CMK (cell line): ENCODE measurements at regions not wholly inside any gene's neighbourhood (a gene's known extent, or its start where the extent isn't known, plus 50 kb on each side); places are given as distances from the start of the nearest gene placed in this dataset.

Source experiments
- DNase-seq: peaks from one replicate; pipeline ENCODE4 v3.0.0-alpha.2; 2010; ENCODE audit warnings: low read depth

- no peak for DNase-seq
Measured at GRCh38 chr13:22653866-22654265, 526.9 kb upstream of the SGCG start.

DNA sequence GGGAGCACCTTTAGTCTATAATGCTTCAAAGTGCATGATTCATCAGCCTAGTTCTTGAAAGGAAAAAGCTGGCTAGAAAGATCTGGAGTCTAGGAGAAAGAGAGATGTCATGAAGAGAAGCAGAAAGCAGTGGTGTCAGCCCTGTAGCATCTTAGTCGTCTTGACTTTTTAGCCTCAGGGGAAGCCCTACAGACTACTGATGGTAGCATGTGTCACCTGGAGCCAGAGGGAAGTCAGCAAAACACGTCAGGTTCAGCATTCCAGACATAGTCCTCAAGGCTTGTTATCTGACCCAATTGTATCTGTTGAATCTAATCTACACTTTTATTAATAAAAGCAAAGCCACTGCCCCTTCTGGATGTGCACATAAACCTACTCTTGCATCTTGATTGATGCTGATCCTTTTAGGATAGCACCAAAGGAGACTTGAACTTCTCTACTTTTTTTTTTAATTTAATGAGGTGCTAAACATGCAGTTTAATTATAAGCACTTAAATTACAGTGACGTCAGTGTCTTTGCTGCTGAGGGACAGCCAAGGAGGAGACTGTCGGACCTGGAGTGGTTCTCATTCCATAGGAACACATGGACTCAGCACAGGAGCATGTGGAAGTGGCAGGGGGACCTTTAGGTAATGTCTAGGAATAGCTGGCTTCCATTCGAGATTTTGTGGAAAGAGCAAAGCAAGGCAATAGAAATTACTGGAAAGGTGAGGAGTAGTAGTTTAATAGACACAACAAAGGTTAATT, 525.5 kb upstream of the SGCG start:
- no peak for DNase-seq

GRCh38 chr13:22662771-22663170, 518.0 kb upstream of the SGCG start:
- no peak for DNase-seq

GRCh38 chr13:22665506-22665905, 515.3 kb upstream of the SGCG start:
- DNase-seq, result no peak

DNA sequence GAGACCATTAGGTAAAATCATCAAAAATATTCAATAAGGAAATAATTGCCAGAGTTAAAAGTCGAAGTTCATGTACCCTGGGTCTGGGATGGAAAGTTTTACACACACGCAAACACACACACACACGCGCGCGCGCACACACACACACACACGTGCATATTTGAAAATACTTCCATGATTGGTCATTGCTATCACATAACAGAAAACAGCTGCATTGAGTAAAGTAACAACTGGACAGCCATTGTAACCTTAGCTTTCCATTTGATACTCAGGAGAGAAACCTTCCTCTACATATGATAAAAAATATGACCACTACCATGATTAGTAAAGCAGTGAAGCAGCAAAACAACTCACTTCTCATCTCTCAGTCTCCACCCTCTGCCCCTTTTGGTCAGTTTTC, 490.0 kb upstream of the SGCG start:
- DNase-seq, result no peak

DNA sequence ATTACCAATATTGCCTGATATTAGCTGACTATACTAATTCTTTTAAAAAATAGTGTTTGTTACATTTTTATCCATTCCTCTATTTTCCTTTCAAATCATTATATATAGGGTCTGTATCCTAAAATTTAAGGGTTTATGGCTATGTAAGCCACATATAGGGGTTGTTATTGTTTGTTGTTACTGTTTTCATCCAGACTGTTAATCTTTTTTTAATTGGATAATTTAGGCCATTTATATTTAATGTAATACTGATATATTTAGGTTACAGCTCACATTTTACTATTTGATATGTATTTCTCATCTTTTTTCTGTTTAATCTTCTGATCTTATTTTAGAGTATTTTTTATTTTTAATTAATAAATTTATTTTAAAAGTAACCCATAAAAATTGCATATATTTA, 487.1 kb upstream of the SGCG start:
- no peak for DNase-seq

- DNase-seq, result no peak
Measured at GRCh38 chr13:22696433-22696832, 484.3 kb upstream of the SGCG start.

GRCh38 chr13:22698467-22698866, 482.3 kb upstream of the SGCG start:
- no peak for DNase-seq

- no peak for DNase-seq
Measured at GRCh38 chr13:22700246-22700887, 480.4 kb upstream of the SGCG start.

GRCh38 chr13:22703601-22704209, 477.1 kb upstream of the SGCG start:
- no peak for DNase-seq

DNA sequence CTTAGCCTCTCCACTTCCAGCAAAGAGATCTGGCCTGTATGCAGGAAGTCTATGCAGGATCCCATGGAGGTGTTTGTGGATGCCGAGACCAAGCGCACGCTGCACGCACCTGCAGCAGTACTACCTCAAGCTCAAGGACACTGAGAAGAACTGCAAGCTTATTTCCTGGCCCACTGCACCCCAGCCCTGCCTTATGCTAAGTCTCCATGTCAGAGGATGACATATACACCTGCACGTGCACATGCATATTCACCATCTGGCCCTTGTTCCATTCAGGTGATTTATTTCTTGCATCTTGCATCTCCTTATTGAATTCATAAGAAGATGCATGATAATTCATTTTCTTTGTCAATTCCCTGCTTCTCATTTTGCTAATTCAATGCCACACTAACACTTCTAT, 472.8 kb upstream of the SGCG start:
- DNase-seq, result no peak

GRCh38 chr13:22717036-22717435, 463.7 kb upstream of the SGCG start:
- DNase-seq, result no peak

DNA sequence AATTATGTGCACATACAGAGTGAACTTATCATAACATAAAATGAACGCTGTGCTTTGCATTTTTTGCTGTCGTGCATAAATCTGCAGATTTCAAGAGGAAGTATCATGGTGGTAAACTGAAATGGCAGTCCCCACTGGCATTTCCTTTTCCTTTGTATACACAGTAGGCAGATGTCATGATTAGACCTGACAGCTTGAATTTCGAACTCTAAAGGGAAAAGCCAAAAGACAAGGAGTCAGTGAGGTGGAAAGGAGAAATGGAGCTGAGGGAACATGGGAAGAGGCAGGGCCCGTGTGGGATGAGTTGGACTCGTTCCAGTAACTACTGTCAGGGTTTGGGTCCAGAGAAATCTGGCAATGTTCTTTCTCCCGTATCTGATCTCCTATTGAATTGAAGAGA, 454.1 kb upstream of the SGCG start:
- DNase-seq, result no peak

- DNase-seq, result no peak
Measured at GRCh38 chr13:22735011-22735995, 445.5 kb upstream of the SGCG start.

- no peak for DNase-seq
Measured at GRCh38 chr13:22736084-22736767, 444.6 kb upstream of the SGCG start.

DNA sequence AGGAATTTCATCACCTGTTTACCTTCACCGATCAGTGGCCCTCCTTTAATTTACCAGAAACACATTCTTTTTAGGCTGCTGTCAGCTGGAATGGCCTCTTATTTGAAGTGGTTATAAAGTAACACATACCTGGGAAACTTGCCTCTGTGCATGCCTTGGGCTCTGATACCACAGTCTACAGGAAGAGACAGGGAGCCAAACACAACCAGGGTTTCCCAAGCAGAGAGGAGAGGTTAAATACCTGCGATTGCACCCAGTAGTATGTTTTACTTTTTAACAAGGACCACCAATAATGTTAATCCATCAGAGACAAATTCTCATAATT, 444.0 kb upstream of the SGCG start:
- no peak for DNase-seq

- DNase-seq, result no peak
Measured at GRCh38 chr13:22738357-22738756, 442.4 kb upstream of the SGCG start.

- no peak for DNase-seq
Measured at GRCh38 chr13:22740264-22740663, 440.5 kb upstream of the SGCG start.

- no peak for DNase-seq
Measured at GRCh38 chr13:22744688-22745452, 435.9 kb upstream of the SGCG start.

- DNase-seq, result no peak
Measured at GRCh38 chr13:22748866-22749577, 431.8 kb upstream of the SGCG start.
